Kidney tubule cell (primary cell): ENCODE measurements at regions not wholly inside any gene's neighbourhood (a gene's known extent, or its start where the extent isn't known, plus 50 kb on each side); places are given as distances from the start of the nearest gene placed in this dataset.
"Not testable (repeated sequence)": the region's sequence is repeated elsewhere in the genome, so short reads cannot be mapped to it uniquely, and the experiment has no call there.

ENCODE experiments used
- DNase-seq: peaks from one replicate; pipeline ENCODE4 v3.0.0-alpha.2; 2018; ENCODE audit warnings: low spot score

- no peak for DNase-seq
Measured at GRCh38 chr3:137116619-137117018, 158.8 kb downstream of the IL20RB start.

- peak; percentile 51 for DNase-seq
Measured at GRCh38 chr3:137121704-137122314, 164.0 kb downstream of the IL20RB start.

GRCh38 chr3:137131081-137131480, 173.3 kb downstream of the IL20RB start:
- no peak for DNase-seq

- DNase-seq = no peak
Measured at GRCh38 chr3:137134431-137134830, 176.6 kb downstream of the IL20RB start.

- DNase-seq = no peak
Measured at GRCh38 chr3:137148406-137148805, 190.6 kb downstream of the IL20RB start.

GRCh38 chr3:137148917-137149316, 191.1 kb downstream of the IL20RB start:
- no peak for DNase-seq

GRCh38 chr3:137150825-137151224, 193.0 kb downstream of the IL20RB start:
- DNase-seq = no peak

GRCh38 chr3:137153046-137153445, 195.3 kb downstream of the IL20RB start:
- DNase-seq = not testable (repeated sequence)

GRCh38 chr3:137163241-137163871, 205.6 kb downstream of the IL20RB start:
- DNase-seq = no peak

- DNase-seq = no peak
Measured at GRCh38 chr3:137163958-137164357, 206.2 kb downstream of the IL20RB start.

GRCh38 chr3:137165117-137165806, 207.5 kb downstream of the IL20RB start:
- peak; percentile 55 for DNase-seq

- DNase-seq = no peak
Measured at GRCh38 chr3:137171834-137172603, 214.2 kb downstream of the IL20RB start.

- DNase-seq = no peak
Measured at GRCh38 chr3:137172728-137173127, 214.9 kb downstream of the IL20RB start.

GRCh38 chr3:137174514-137174913, 216.7 kb downstream of the IL20RB start:
- DNase-seq = no peak

- no peak for DNase-seq
Measured at GRCh38 chr3:137180220-137180619, 222.4 kb downstream of the IL20RB start.

- no peak for DNase-seq
Measured at GRCh38 chr3:137191133-137191923, 233.5 kb downstream of the IL20RB start.

GRCh38 chr3:137191951-137192350, 234.2 kb downstream of the IL20RB start:
- no peak for DNase-seq

GRCh38 chr3:137194301-137194700, 236.5 kb downstream of the IL20RB start:
- peak; percentile 45 for DNase-seq

GRCh38 chr3:137198374-137198773, 240.6 kb downstream of the IL20RB start:
- not testable (repeated sequence) for DNase-seq

- no peak for DNase-seq
Measured at GRCh38 chr3:137199678-137200077, 241.9 kb downstream of the IL20RB start.

GRCh38 chr3:137201066-137201465, 243.3 kb downstream of the IL20RB start:
- DNase-seq = no peak

GRCh38 chr3:137202941-137203340, 245.2 kb downstream of the IL20RB start:
- no peak for DNase-seq
